IMR-90 (cell line): ENCODE measurements at regions not wholly inside any gene's neighbourhood (a gene's known extent, or its start where the extent isn't known, plus 50 kb on each side); places are given as distances from the start of the nearest gene placed in this dataset.

Source experiments
- ATAC-seq: fragments of 200-7000 bp; cut with Tn5 transposase; 2 replicates; pipeline ENCODE4 v1.9.1; 2020; ENCODE audit warnings: low read depth, mild to moderate bottlenecking, moderate library complexity
- BruUV-seq: library from RNA; stranded (reverse); fragments of 400-500 nt; replicated peaks from 2 replicates; lab custom pipeline; 2021; lab: Mats Ljungman, UMichigan
- CTCF ChIA-PET: fragments of 300-600 bp; formaldehyde crosslinking; extraction: SDS; loops from one replicate; lab custom pipeline; 2021; ENCODE audit warnings: antibody characterized with exemption; lab: Yijun Ruan, JAX
- POLR2A ChIA-PET: fragments of 300-600 bp; sonication (Branson Sonifier 250); formaldehyde crosslinking; loops from one replicate; lab custom pipeline; 2022; ENCODE audit warnings: antibody characterized with exemption; ENCODE audit not compliant: unreplicated experiment; lab: Charles Lee
- DNase-seq: peaks from one replicate; pipeline ENCODE4 v3.0.0; 2013
- H2AFZ ChIP-seq: replicated peaks from 2 replicates; pipeline ENCODE3; 2013; ENCODE audit warnings: low read length, mild to moderate bottlenecking; ENCODE audit not compliant: poor library complexity
- H2AK5ac ChIP-seq: 2 replicates; pipeline ENCODE4 v1.6.1; 2013; ENCODE audit warnings: low read depth, low read length, inconsistent platforms
- H2AK9ac ChIP-seq: replicated peaks from 2 replicates; pipeline ENCODE3; 2013; ENCODE audit warnings: mild to moderate bottlenecking, low read depth, low read length, moderate library complexity; ENCODE audit not compliant: poor library complexity
- H2BK120ac ChIP-seq: 2 replicates; pipeline ENCODE4 v1.6.1; 2013; ENCODE audit warnings: low read depth, low read length, inconsistent platforms
- H2BK15ac ChIP-seq: 3 replicates; pipeline ENCODE4 v1.6.1; 2013; ENCODE audit warnings: low read depth, low read length, inconsistent platforms
- H2BK20ac ChIP-seq: 2 replicates; pipeline ENCODE4 v1.6.1; 2013; ENCODE audit warnings: low read depth, mild to moderate bottlenecking, inconsistent platforms, low read length, moderate library complexity
- H2BK5ac ChIP-seq: 2 replicates; pipeline ENCODE4 v1.6.1; 2013; ENCODE audit warnings: mild to moderate bottlenecking, low read depth, low read length, inconsistent platforms; ENCODE audit not compliant: poor library complexity, severe bottlenecking
- H3K14ac ChIP-seq: replicated peaks from 2 replicates; pipeline ENCODE4 v1.6.1; 2013; ENCODE audit warnings: low read depth, low read length, inconsistent platforms
- H3K18ac ChIP-seq: 2 replicates; pipeline ENCODE4 v1.6.1; 2013; ENCODE audit warnings: low read depth, low read length, control low read depth
- H3K23ac ChIP-seq: 2 replicates; pipeline ENCODE4 v1.6.1; 2013; ENCODE audit warnings: low read depth, low read length, inconsistent platforms
- H3K27ac ChIP-seq: 2 replicates; pipeline ENCODE4 v1.5.1; 2013; ENCODE audit warnings: mild to moderate bottlenecking, control low read depth, low read length; ENCODE audit not compliant: insufficient read depth
- H3K27me3 ChIP-seq: 2 replicates; pipeline ENCODE4 v1.6.1; 2013; ENCODE audit warnings: low read length; ENCODE audit not compliant: control insufficient read depth, insufficient read depth
- H3K36me3 ChIP-seq: 2 replicates; pipeline ENCODE4 v1.6.1; 2013; ENCODE audit warnings: low read length, mixed read lengths; ENCODE audit not compliant: control insufficient read depth, insufficient read depth
- H3K4ac ChIP-seq: 2 replicates; pipeline ENCODE4 v1.6.1; 2013; ENCODE audit warnings: low read depth, low read length, inconsistent platforms
- H3K4me1 ChIP-seq: 2 replicates; pipeline ENCODE4 v1.6.1; 2013; ENCODE audit warnings: low read length, mixed read lengths; ENCODE audit not compliant: control insufficient read depth, insufficient read depth
- H3K4me2 ChIP-seq: 2 replicates; pipeline ENCODE4 v1.6.1; 2013; ENCODE audit warnings: low read depth, mild to moderate bottlenecking, control low read depth, low read length, moderate library complexity
- H3K4me3 ChIP-seq: 2 replicates; pipeline ENCODE4 v1.5.1; 2013; ENCODE audit warnings: low read depth, mild to moderate bottlenecking, control low read depth, low read length, moderate library complexity; ENCODE audit not compliant: insufficient read depth
- H3K56ac ChIP-seq: 2 replicates; pipeline ENCODE4 v1.6.1; 2013; ENCODE audit warnings: low read length, inconsistent platforms; ENCODE audit not compliant: insufficient read depth; ENCODE audit errors: extremely low read depth
- H3K79me1 ChIP-seq, 2 experiments: 2 replicates each; pipeline ENCODE4 v1.6.1; 2013; ENCODE audit warnings: low read length in 2 of 2, inconsistent platforms in 1 of 2, low read depth in 1 of 2
- H3K9ac ChIP-seq: 2 replicates; pipeline ENCODE4 v1.6.1; 2013; ENCODE audit warnings: low read depth, low read length, control low read depth
- H3K9me1 ChIP-seq: 2 replicates; pipeline ENCODE4 v1.6.1; 2013; ENCODE audit warnings: low read length, inconsistent platforms; ENCODE audit not compliant: insufficient read depth
- H3K9me3 ChIP-seq: 2 replicates; pipeline ENCODE4 v1.6.1; 2013; ENCODE audit warnings: low read length; ENCODE audit not compliant: control insufficient read depth, insufficient read depth
- H4K20me1 ChIP-seq: 2 replicates; pipeline ENCODE4 v1.6.1; 2013; ENCODE audit warnings: low read length, inconsistent platforms; ENCODE audit not compliant: insufficient read depth
- H4K5ac ChIP-seq: 2 replicates; pipeline ENCODE4 v1.6.1; 2013; ENCODE audit warnings: mild to moderate bottlenecking, low read depth, low read length, control low read depth
- H4K8ac ChIP-seq, 2 experiments: 2 replicates each; pipeline ENCODE4 v1.6.1; 2013; ENCODE audit warnings: low read depth in 2 of 2, low read length in 2 of 2, control low read depth in 1 of 2, inconsistent platforms in 1 of 2
- H4K91ac ChIP-seq: 2 replicates; pipeline ENCODE4 v1.6.1; 2013; ENCODE audit warnings: low read depth, low read length, inconsistent platforms; ENCODE audit not compliant: insufficient read depth
- BHLHE40 ChIP-seq: fragments of 150-350 bp; IDR thresholded peaks from 2 replicates; pipeline ENCODE4 v1.6.1; 2016; ENCODE audit warnings: mild to moderate bottlenecking, low read depth, low read length
- CEBPB ChIP-seq: IDR thresholded peaks from 2 replicates; pipeline ENCODE4 v1.6.1; 2012; ENCODE audit warnings: low read depth, low read length, improper control_type of control experiment
- CHD1 ChIP-seq: IDR thresholded peaks from 2 replicates; pipeline ENCODE4 v1.6.1; 2012; ENCODE audit warnings: low read depth, low read length, improper control_type of control experiment
- CTCF ChIP-seq: conservative IDR thresholded peaks from 2 replicates; pipeline ENCODE4 v1.5.1; 2012; ENCODE audit warnings: mild to moderate bottlenecking, low read depth, low read length, improper control_type of control experiment
- ELK1 ChIP-seq: fragments of 150-350 bp; IDR thresholded peaks from 2 replicates; pipeline ENCODE4 v1.6.1; 2016; ENCODE audit warnings: low read depth, mild to moderate bottlenecking, low read length, moderate library complexity, borderline replicate concordance
- FOS ChIP-seq: fragments of 150-350 bp; IDR thresholded peaks from 2 replicates; pipeline ENCODE4 v1.6.1; 2016; ENCODE audit warnings: low read depth, low read length
- MAFK ChIP-seq: IDR thresholded peaks from 2 replicates; pipeline ENCODE4 v1.6.1; 2012; ENCODE audit warnings: low read depth, low read length, improper control_type of control experiment
- MAZ ChIP-seq: IDR thresholded peaks from 2 replicates; pipeline ENCODE4 v1.6.1; 2012; ENCODE audit warnings: low read depth, mild to moderate bottlenecking, low read length, improper control_type of control experiment, moderate library complexity, borderline replicate concordance
- MXI1 ChIP-seq: IDR thresholded peaks from 2 replicates; pipeline ENCODE4 v1.6.1; 2012; ENCODE audit warnings: low read depth, mild to moderate bottlenecking, low read length, moderate library complexity, borderline replicate concordance
- NFE2L2 ChIP-seq: fragments of 150-350 bp; IDR thresholded peaks from 2 replicates; pipeline ENCODE4 v1.6.1; 2016; ENCODE audit warnings: low read depth, mild to moderate bottlenecking, low read length
- POLR2A ChIP-seq: IDR thresholded peaks from 2 replicates; pipeline ENCODE4 v1.6.1; 2012; ENCODE audit warnings: mild to moderate bottlenecking, low read depth, low read length
- RAD21 ChIP-seq: IDR thresholded peaks from 2 replicates; pipeline ENCODE4 v1.6.1; 2012; ENCODE audit warnings: low read length, improper control_type of control experiment
- RCOR1 ChIP-seq: IDR thresholded peaks from 2 replicates; pipeline ENCODE4 v1.6.1; 2012; ENCODE audit warnings: mild to moderate bottlenecking, low read length, improper control_type of control experiment; ENCODE audit not compliant: insufficient replicate concordance
- RFX5 ChIP-seq: IDR thresholded peaks from 2 replicates; pipeline ENCODE4 v1.8.0; 2012; ENCODE audit warnings: low read depth, mild to moderate bottlenecking, low read length, moderate library complexity
- SMC3 ChIP-seq: fragments of 150-350 bp; IDR thresholded peaks from 2 replicates; pipeline ENCODE4 v1.6.1; 2016; ENCODE audit warnings: low read depth, mild to moderate bottlenecking, antibody characterized with exemption, low read length, moderate library complexity
- USF2 ChIP-seq: fragments of 150-350 bp; IDR thresholded peaks from 2 replicates; pipeline ENCODE4 v1.6.1; 2017; ENCODE audit warnings: mild to moderate bottlenecking, antibody characterized with exemption, low read length, low read depth
- WGBS, 2 experiments: methylation state at CpG; one replicate each; pipeline versions ENCODE4 v1.1.5 to v1.1.7; 2013; ENCODE audit warnings: missing lambda C conversion rate in 2 of 2; ENCODE audit not compliant: insufficient read length in 1 of 2; ENCODE audit errors: extremely low coverage in 2 of 2; 5-methylcytosine and 5-hydroxymethylcytosine counted together
- dilution Hi-C: fragments of 300-500 bp; cut with HindIII; formaldehyde crosslinking; loops from one replicate; pipeline ENCODE4 v1.14.3; 2018; ENCODE audit warnings: low sequenced_read_pairs; ENCODE audit not compliant: unreplicated experiment
- in situ Hi-C: fragments of 300-500 bp; cut with MboI; formaldehyde crosslinking; loops from 3 replicates; pipeline ENCODE4 v1.14.3; 2019; ENCODE audit warnings: low sequenced_read_pairs, inconsistent platforms, mixed read lengths
- intact Hi-C: fragments of 100-400 bp; cut with micrococcal nuclease; formaldehyde crosslinking; loops from 2 replicates; pipeline ENCODE4 v1.10.0; 2022

GRCh38 chr5:117999939-118000549 is 988.3 kb downstream of the DTWD2 start:
- intact Hi-C loops (loop anchor here (2.0 kb wide), 1 partner anchor 13 kb away; no protein-coding TSS in a partner anchor), in situ Hi-C loops (no loop called here), dilution Hi-C loops (no loop called here)
- Histone ChIP-seq H3K4me3 (no peak overlapping the region), H3K4me1 (no peaks in the 10 kb centered on the region), H3K36me3 (no peaks in the 10 kb centered on the region), H2AK9ac (no peak overlapping the region), H3K4ac (no peak overlapping the region), H4K20me1 (no peaks in the 10 kb centered on the region), H3K56ac (no peak overlapping the region), H3K27ac (no peak overlapping the region), H2BK5ac (no peak overlapping the region), H3K79me1 (no peaks in the 10 kb centered on the region), H3K23ac (no peak overlapping the region), H2BK15ac (no peak overlapping the region), H3K14ac (no peak overlapping the region), H3K9me3 (no peaks in the 10 kb centered on the region; the same call in 1 of the 2 replicates), H2AK5ac (no peak overlapping the region), H3K4me2 (no peak overlapping the region), H2BK120ac (no peak overlapping the region), H3K27me3 (no peaks in the 10 kb centered on the region), H4K5ac (no peak overlapping the region), H4K8ac (no peak overlapping the region), H2AFZ (no peak overlapping the region), H3K18ac (no peak overlapping the region), H3K9ac (no peak overlapping the region), H2BK20ac (no peak overlapping the region), H3K9me1 (no peaks in the 10 kb centered on the region), H4K91ac (no peak overlapping the region)
- BruUV-seq: no TSS peak
- ChIA-PET POLR2A (no interaction called here), CTCF (interaction anchor here (0.7 kb wide), 1 partner anchor 1402 kb away, joined by 3 read pairs; no protein-coding TSS in a partner anchor)
- TF ChIP-seq RFX5: no peak
- TF ChIP-seq NFE2L2: no peak
- TF ChIP-seq CHD1: no peak
- no peak for TF ChIP-seq ELK1
- no peak for TF ChIP-seq MAZ
- TF ChIP-seq MXI1: no peak
- no peak for TF ChIP-seq USF2
- TF ChIP-seq BHLHE40: no peak
- no peak for TF ChIP-seq FOS
- no peak for TF ChIP-seq MAFK
- TF ChIP-seq RAD21: no peak
- TF ChIP-seq CEBPB: no peak
- no peak for TF ChIP-seq SMC3
- TF ChIP-seq CTCF: no peak
- TF ChIP-seq RCOR1: no peak
- TF ChIP-seq POLR2A: no peak
- WGBS, 2 experiments: no CpG with 5 or more reads among the region's 3 CpGs
- DNase-seq: no peak
- peak; percentile 29 for ATAC-seq
